GM12878 (cell line): ENCODE measurements at regions not wholly inside any gene's neighbourhood (a gene's known extent, or its start where the extent isn't known, plus 50 kb on each side); places are given as distances from the start of the nearest gene placed in this dataset.

Experiments used
- ASH2L ChIP-seq: fragments of 300-600, 200-600 bp; sonication (generic); IDR thresholded peaks from 2 replicates; pipeline ENCODE4 v1.6.1; 2017; ENCODE audit warnings: low read depth, mild to moderate bottlenecking, borderline replicate concordance
- CBX3 ChIP-seq: fragments of 200-600 bp; sonication (generic); IDR thresholded peaks from 2 replicates; pipeline ENCODE4 v1.6.1; 2016; ENCODE audit warnings: low read depth, borderline replicate concordance
- CHD1 ChIP-seq: IDR thresholded peaks from 2 replicates; pipeline ENCODE4 v1.6.1; 2012; ENCODE audit warnings: low read depth, low read length, improper control_type of control experiment
- CHD4 ChIP-seq: fragments of 200-600 bp; sonication (generic); IDR thresholded peaks from 2 replicates; pipeline ENCODE4 v1.6.1; 2016; ENCODE audit warnings: mild to moderate bottlenecking
- CREM ChIP-seq: IDR thresholded peaks from 2 replicates; pipeline ENCODE4 v1.6.1; 2014; ENCODE audit warnings: antibody characterized with exemption, low read depth
- EGR1 ChIP-seq, 2 experiments: IDR thresholded peaks; 1 replicate in 1 of 2; 2 replicates in 1 of 2; pipeline ENCODE4 v1.6.1; 2011 to 2012; ENCODE audit warnings: low read depth in 2 of 2, low read length in 2 of 2, borderline replicate concordance in 1 of 2, mild to moderate bottlenecking in 1 of 2, moderate library complexity in 1 of 2
- FOXK2 ChIP-seq: fragments of 450-650 bp; IDR thresholded peaks from 2 replicates; pipeline ENCODE4 v1.6.1; 2017; ENCODE audit warnings: mild to moderate bottlenecking, moderate library complexity
- JUNB ChIP-seq: IDR thresholded peaks from 2 replicates; pipeline ENCODE4 v1.6.1; 2016; ENCODE audit warnings: antibody characterized with exemption, mild to moderate bottlenecking
- TARDBP ChIP-seq: IDR thresholded peaks from 2 replicates; pipeline ENCODE4 v1.6.1; 2016; ENCODE audit warnings: borderline replicate concordance
- TCF12 ChIP-seq: IDR thresholded peaks from 2 replicates; pipeline ENCODE4 v1.6.1; 2011; ENCODE audit warnings: low read depth, mild to moderate bottlenecking, low read length
- YBX1 ChIP-seq: fragments of 450-650 bp; IDR thresholded peaks from 2 replicates; pipeline ENCODE4 v1.6.1; 2016; ENCODE audit warnings: antibody characterized with exemption
- TF ChIP-seq, protein P1 (sequence below): fragments of 450-650 bp; IDR thresholded peaks from 2 replicates; pipeline ENCODE4 v1.6.1; 2017; ENCODE audit warnings: mild to moderate bottlenecking, moderate library complexity
- TF ChIP-seq, protein P2 (sequence below): fragments of 450-650 bp; IDR thresholded peaks from 2 replicates; pipeline ENCODE4 v1.6.1; 2014; ENCODE audit warnings: mild to moderate bottlenecking
- TF ChIP-seq, protein P3 (sequence below): fragments of 450-650 bp; IDR thresholded peaks from 2 replicates; pipeline ENCODE4 v1.6.1; 2017; ENCODE audit warnings: low read depth, mild to moderate bottlenecking, moderate library complexity
- TF ChIP-seq, protein P4 (sequence below): IDR thresholded peaks from 2 replicates; pipeline ENCODE4 v1.6.1; 2012; ENCODE audit warnings: low read length, inconsistent platforms

DNA sequence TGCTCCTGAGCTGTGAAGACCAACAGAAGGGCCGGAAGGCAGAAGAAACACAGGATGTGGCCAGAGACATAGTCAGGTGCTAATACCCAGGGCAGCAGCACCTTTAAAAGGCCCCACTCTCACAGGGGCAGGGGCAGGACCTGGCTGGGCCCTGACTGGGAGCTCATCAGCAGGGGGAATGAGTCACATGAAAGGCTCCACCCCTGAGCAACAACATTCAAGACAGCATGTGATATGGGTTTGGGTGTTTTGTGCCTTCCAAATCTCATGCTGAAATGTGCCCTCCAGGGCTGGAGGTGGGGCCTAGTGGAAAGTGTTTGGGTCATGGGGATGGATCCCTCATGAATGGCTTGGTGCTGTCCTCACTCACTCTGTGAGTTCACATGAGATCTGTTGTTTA lies 181.7 kb downstream of the ERCC6L2 start (continued):
- TF ChIP-seq, protein P1, sequence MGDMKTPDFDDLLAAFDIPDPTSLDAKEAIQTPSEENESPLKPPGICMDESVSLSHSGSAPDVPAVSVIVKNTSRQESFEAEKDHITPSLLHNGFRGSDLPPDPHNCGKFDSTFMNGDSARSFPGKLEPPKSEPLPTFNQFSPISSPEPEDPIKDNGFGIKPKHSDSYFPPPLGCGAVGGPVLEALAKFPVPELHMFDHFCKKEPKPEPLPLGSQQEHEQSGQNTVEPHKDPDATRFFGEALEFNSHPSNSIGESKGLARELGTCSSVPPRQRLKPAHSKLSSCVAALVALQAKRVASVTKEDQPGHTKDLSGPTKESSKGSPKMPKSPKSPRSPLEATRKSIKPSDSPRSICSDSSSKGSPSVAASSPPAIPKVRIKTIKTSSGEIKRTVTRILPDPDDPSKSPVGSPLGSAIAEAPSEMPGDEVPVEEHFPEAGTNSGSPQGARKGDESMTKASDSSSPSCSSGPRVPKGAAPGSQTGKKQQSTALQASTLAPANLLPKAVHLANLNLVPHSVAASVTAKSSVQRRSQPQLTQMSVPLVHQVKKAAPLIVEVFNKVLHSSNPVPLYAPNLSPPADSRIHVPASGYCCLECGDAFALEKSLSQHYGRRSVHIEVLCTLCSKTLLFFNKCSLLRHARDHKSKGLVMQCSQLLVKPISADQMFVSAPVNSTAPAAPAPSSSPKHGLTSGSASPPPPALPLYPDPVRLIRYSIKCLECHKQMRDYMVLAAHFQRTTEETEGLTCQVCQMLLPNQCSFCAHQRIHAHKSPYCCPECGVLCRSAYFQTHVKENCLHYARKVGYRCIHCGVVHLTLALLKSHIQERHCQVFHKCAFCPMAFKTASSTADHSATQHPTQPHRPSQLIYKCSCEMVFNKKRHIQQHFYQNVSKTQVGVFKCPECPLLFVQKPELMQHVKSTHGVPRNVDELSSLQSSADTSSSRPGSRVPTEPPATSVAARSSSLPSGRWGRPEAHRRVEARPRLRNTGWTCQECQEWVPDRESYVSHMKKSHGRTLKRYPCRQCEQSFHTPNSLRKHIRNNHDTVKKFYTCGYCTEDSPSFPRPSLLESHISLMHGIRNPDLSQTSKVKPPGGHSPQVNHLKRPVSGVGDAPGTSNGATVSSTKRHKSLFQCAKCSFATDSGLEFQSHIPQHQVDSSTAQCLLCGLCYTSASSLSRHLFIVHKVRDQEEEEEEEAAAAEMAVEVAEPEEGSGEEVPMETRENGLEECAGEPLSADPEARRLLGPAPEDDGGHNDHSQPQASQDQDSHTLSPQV: no peak
- TF ChIP-seq, protein P2, sequence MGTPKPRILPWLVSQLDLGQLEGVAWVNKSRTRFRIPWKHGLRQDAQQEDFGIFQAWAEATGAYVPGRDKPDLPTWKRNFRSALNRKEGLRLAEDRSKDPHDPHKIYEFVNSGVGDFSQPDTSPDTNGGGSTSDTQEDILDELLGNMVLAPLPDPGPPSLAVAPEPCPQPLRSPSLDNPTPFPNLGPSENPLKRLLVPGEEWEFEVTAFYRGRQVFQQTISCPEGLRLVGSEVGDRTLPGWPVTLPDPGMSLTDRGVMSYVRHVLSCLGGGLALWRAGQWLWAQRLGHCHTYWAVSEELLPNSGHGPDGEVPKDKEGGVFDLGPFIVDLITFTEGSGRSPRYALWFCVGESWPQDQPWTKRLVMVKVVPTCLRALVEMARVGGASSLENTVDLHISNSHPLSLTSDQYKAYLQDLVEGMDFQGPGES: no peak
- TF ChIP-seq ASH2L: no peak
- TF ChIP-seq, protein P3, sequence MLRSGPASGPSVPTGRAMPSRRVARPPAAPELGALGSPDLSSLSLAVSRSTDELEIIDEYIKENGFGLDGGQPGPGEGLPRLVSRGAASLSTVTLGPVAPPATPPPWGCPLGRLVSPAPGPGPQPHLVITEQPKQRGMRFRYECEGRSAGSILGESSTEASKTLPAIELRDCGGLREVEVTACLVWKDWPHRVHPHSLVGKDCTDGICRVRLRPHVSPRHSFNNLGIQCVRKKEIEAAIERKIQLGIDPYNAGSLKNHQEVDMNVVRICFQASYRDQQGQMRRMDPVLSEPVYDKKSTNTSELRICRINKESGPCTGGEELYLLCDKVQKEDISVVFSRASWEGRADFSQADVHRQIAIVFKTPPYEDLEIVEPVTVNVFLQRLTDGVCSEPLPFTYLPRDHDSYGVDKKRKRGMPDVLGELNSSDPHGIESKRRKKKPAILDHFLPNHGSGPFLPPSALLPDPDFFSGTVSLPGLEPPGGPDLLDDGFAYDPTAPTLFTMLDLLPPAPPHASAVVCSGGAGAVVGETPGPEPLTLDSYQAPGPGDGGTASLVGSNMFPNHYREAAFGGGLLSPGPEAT: no peak
- TF ChIP-seq YBX1: no peak
- TF ChIP-seq EGR1 (IDR thresholded peaks at IDR 0.05; ENCODE audit: borderline replicate concordance in 1 of 2, low read depth in 2 of 2, low read length in 2 of 2): no peak
- TF ChIP-seq CHD4: no peak
- no peak for TF ChIP-seq CBX3
- no peak for TF ChIP-seq TCF12
- TF ChIP-seq FOXK2: no peak
- TF ChIP-seq JUNB: no peak
- no peak for TF ChIP-seq CREM
- TF ChIP-seq TARDBP: no peak
- TF ChIP-seq CHD1: no peak
- TF ChIP-seq, protein P4, sequence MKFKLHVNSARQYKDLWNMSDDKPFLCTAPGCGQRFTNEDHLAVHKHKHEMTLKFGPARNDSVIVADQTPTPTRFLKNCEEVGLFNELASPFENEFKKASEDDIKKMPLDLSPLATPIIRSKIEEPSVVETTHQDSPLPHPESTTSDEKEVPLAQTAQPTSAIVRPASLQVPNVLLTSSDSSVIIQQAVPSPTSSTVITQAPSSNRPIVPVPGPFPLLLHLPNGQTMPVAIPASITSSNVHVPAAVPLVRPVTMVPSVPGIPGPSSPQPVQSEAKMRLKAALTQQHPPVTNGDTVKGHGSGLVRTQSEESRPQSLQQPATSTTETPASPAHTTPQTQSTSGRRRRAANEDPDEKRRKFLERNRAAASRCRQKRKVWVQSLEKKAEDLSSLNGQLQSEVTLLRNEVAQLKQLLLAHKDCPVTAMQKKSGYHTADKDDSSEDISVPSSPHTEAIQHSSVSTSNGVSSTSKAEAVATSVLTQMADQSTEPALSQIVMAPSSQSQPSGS: no peak
